ENCODE measurements at regions not wholly inside any gene's neighbourhood (a gene's known extent, or its start where the extent isn't known, plus 50 kb on each side); places are given as distances from the start of the nearest gene placed in this dataset.

- TF ChIP-seq XRCC5 (optimal IDR thresholded peaks at IDR 0.05; ENCODE audit: low read length) (no peak), ZNF672 (CRISPR knock-in tag; IDR thresholded peaks at IDR 0.05) (no peak), ZHX2 (IDR thresholded peaks at IDR 0.05; ENCODE audit: low read depth) (no peak), ZHX2 (CRISPR knock-in tag; IDR thresholded peaks at IDR 0.05; ENCODE audit: borderline replicate concordance) (no peak), RNF2 (conservative IDR thresholded peaks at IDR 0.05; ENCODE audit: low read depth) (no peak), ATM (IDR thresholded peaks at IDR 0.05; ENCODE audit: borderline replicate concordance) (no peak), ZNF138 (CRISPR knock-in tag; IDR thresholded peaks at IDR 0.05; ENCODE audit: low read depth) (no peak), SMC3 (IDR thresholded peaks at IDR 0.05; ENCODE audit: low read length) (no peak), ZNF784 (CRISPR knock-in tag; IDR thresholded peaks at IDR 0.05; ENCODE audit: borderline replicate concordance) (no peak), EP300 (IDR thresholded peaks at IDR 0.05; ENCODE audit: low read depth in 2 of 2, low read length in 2 of 2) (no peak), EP300 (CRISPR knock-in tag; IDR thresholded peaks at IDR 0.05; ENCODE audit: borderline replicate concordance) (no peak), TGIF2 (CRISPR knock-in tag; IDR thresholded peaks at IDR 0.05) (no peak), CC2D1A (CRISPR knock-in tag; IDR thresholded peaks at IDR 0.05) (no peak), CHD4 (IDR thresholded peaks at IDR 0.05; ENCODE audit: borderline replicate concordance, low read length) (no peak)
Observed at GRCh38 chr6:23097566-23097965, 528.2 kb downstream of the HDGFL1 start.

All from HepG2 (cell line).